SU-DHL-6 (cell line): ENCODE measurements at regions not wholly inside any gene's neighbourhood (a gene's known extent, or its start where the extent isn't known, plus 50 kb on each side); places are given as distances from the start of the nearest gene placed in this dataset.

ENCODE experiments used
- H2AFZ ChIP-seq: fragments of 200-600 bp; sonication (generic); 2 replicates; pipeline ENCODE4 v1.6.1; 2014; ENCODE audit warnings: low read depth, mild to moderate bottlenecking, moderate library complexity, mixed read lengths, antibody characterized with exemption, low read length; ENCODE audit not compliant: severe bottlenecking
- H3F3A ChIP-seq: fragments of 200-600 bp; shearing (Covaris generic); 2 replicates; pipeline ENCODE4 v1.6.0; 2016; ENCODE audit warnings: antibody characterized with exemption, mild to moderate bottlenecking; ENCODE audit not compliant: insufficient read depth
- H3K27ac ChIP-seq: fragments of 200-600 bp; sonication (generic); 2 replicates; pipeline ENCODE4 v1.5.1; 2016; ENCODE audit warnings: low read depth, mild to moderate bottlenecking, low read length, moderate library complexity, mixed read lengths
- H3K27me3 ChIP-seq: fragments of 200-600 bp; sonication (generic), shearing (Covaris generic); 2 replicates; pipeline ENCODE4 v1.6.0; 2014; ENCODE audit warnings: mild to moderate bottlenecking, low read length
- H3K36me3 ChIP-seq: fragments of 200-600 bp; sonication (generic); 2 replicates; pipeline ENCODE4 v1.6.1; 2014; ENCODE audit warnings: mild to moderate bottlenecking, low read length, mixed read lengths
- H3K4me2 ChIP-seq: fragments of 300-600, 200-600 bp; shearing (Covaris generic), sonication (generic); 2 replicates; pipeline ENCODE4 v1.6.0; 2014; ENCODE audit warnings: low read length, low read depth, mild to moderate bottlenecking; ENCODE audit not compliant: poor library complexity, severe bottlenecking
- H3K4me3 ChIP-seq: fragments of 200-600 bp; sonication (generic); 2 replicates; pipeline ENCODE4 v1.5.1; 2014; ENCODE audit warnings: antibody characterized with exemption, low read length, mild to moderate bottlenecking, mixed read lengths; ENCODE audit not compliant: insufficient read depth, poor library complexity, severe bottlenecking
- H3K79me2 ChIP-seq: fragments of 200-600 bp; sonication (generic); 2 replicates; pipeline ENCODE4 v1.6.1; 2014; ENCODE audit warnings: mild to moderate bottlenecking, low read length, moderate library complexity; ENCODE audit not compliant: insufficient read depth
- H3K9ac ChIP-seq: fragments of 200-600 bp; sonication (generic); 2 replicates; pipeline ENCODE4 v1.7.0; 2014; ENCODE audit warnings: mild to moderate bottlenecking, low read length
- H3K9me2 ChIP-seq: fragments of 200-600 bp; sonication (generic); replicated peaks from 2 replicates; pipeline ENCODE4 v1.6.1; 2014; ENCODE audit warnings: low read length; ENCODE audit not compliant: insufficient read depth
- H3K9me3 ChIP-seq: fragments of 200-600 bp; sonication (generic); 2 replicates; pipeline ENCODE4 v1.6.1; 2014; ENCODE audit warnings: low read length, mixed read lengths; ENCODE audit not compliant: insufficient read depth
- H4K20me1 ChIP-seq: fragments of 200-600 bp; sonication (generic); 2 replicates; pipeline ENCODE4 v1.6.1; 2014; ENCODE audit warnings: low read depth, mild to moderate bottlenecking, antibody characterized with exemption, low read length, moderate library complexity, mixed read lengths
- EZH2phosphoT487 ChIP-seq: fragments of 200-600 bp; sonication (generic), shearing (Covaris generic); conservative IDR thresholded peaks from 2 replicates; pipeline ENCODE4 v1.6.1; 2018; ENCODE audit warnings: mild to moderate bottlenecking, antibody characterized with exemption, low read length, moderate library complexity, mixed read lengths
- TF ChIP-seq, protein P1 (sequence below): fragments of 200-600 bp; sonication (generic); IDR thresholded peaks from one replicate; pipeline ENCODE4 v1.5.1; 2017; ENCODE audit warnings: antibody characterized with exemption, mild to moderate bottlenecking, low read length, moderate library complexity; ENCODE audit not compliant: insufficient read depth, poor library complexity, severe bottlenecking

DNA sequence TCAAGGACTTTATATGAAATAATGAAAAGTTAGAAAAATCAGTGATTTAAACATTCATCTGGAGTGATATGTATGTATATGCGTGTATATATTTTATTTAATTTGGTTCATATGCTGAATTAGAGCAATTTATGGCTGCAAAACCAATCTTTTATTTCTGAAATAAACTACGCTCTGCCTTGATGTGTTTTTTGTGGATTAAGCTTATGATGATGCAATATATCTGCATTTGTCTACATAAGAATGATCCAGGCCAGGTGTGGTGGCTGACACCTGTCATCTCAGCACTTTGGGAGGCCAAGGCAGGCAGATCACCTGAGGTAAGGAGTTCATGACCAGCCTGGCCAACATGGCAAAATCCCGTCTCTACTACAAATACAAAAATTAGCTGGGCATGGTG, 1842.3 kb upstream of the CDH6 start:
- no peak overlapping the region for H3K27ac ChIP-seq
- no peaks in the 10 kb centered on the region for H3F3A ChIP-seq
- no peak overlapping the region for H3K9ac ChIP-seq
- TF ChIP-seq EZH2phosphoT487: no peak
- TF ChIP-seq, protein P1, sequence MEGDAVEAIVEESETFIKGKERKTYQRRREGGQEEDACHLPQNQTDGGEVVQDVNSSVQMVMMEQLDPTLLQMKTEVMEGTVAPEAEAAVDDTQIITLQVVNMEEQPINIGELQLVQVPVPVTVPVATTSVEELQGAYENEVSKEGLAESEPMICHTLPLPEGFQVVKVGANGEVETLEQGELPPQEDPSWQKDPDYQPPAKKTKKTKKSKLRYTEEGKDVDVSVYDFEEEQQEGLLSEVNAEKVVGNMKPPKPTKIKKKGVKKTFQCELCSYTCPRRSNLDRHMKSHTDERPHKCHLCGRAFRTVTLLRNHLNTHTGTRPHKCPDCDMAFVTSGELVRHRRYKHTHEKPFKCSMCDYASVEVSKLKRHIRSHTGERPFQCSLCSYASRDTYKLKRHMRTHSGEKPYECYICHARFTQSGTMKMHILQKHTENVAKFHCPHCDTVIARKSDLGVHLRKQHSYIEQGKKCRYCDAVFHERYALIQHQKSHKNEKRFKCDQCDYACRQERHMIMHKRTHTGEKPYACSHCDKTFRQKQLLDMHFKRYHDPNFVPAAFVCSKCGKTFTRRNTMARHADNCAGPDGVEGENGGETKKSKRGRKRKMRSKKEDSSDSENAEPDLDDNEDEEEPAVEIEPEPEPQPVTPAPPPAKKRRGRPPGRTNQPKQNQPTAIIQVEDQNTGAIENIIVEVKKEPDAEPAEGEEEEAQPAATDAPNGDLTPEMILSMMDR: no peak
- H4K20me1 ChIP-seq: no peaks in the 10 kb centered on the region
- no peak overlapping the region for H3K4me3 ChIP-seq
- H3K9me2 ChIP-seq: no peaks in the 10 kb centered on the region
- no peaks in the 10 kb centered on the region for H3K27me3 ChIP-seq
- H3K79me2 ChIP-seq: no peaks in the 10 kb centered on the region
- H2AFZ ChIP-seq: no peak overlapping the region
- H3K9me3 ChIP-seq: peaks cover 12% of the 10 kb centered on the region; the same call in 1 of the 2 replicates
- no peaks in the 10 kb centered on the region for H3K36me3 ChIP-seq
- no peak overlapping the region for H3K4me2 ChIP-seq

DNA sequence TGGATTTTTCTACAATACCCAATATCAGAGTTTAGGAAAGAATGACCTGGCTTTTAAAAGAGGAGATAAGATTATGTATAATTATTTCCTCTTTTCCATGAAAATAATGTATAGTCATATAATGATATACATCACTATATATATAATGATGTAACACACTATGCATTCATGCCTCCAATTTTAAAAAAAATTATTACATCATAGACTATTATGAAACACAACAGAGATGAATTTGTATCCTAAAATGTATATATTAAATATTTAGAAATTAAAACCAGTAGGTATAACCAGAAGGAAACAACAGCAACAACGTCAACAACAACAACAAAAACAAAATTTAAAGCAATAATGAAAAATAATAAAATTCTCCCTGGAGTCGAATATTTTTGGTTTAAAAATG, 1856.5 kb upstream of the CDH6 start:
- TF ChIP-seq, protein P1: no peak
- no peak for TF ChIP-seq EZH2phosphoT487
- H2AFZ ChIP-seq: no peak overlapping the region
- H3K9me3 ChIP-seq: no peaks in the 10 kb centered on the region
- H3F3A ChIP-seq: no peaks in the 10 kb centered on the region
- H3K9me2 ChIP-seq: no peaks in the 10 kb centered on the region
- no peak overlapping the region for H3K4me2 ChIP-seq
- no peak overlapping the region for H3K4me3 ChIP-seq
- no peaks in the 10 kb centered on the region for H3K79me2 ChIP-seq
- H3K9ac ChIP-seq: no peak overlapping the region
- H3K36me3 ChIP-seq: no peaks in the 10 kb centered on the region
- no peaks in the 10 kb centered on the region for H3K27me3 ChIP-seq
- no peak overlapping the region for H3K27ac ChIP-seq
- no peaks in the 10 kb centered on the region for H4K20me1 ChIP-seq

DNA sequence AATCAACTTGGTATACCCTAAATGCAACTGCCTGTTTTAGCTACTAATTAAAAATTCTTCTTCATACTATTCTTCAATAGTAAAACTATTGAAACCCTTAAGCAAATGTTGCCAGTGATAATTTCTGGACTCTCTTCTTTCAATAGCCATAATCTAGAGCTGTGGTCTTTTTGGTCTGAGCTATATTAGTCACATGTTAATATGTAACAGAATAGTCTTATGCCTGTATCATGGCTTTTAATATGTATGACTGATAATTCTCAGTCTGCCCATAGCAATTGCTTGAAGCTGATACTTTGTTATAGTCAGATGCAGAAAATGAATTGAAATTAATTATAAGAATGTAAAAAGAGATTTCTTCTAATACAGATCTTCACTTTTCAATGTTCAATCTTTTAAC, 1871.9 kb upstream of the CDH6 start:
- H3K9ac ChIP-seq: no peak overlapping the region
- no peak for TF ChIP-seq EZH2phosphoT487
- TF ChIP-seq, protein P1: no peak

More for the DNA sequence above, 1871.9 kb upstream of the CDH6 start:
- H2AFZ ChIP-seq: no peak overlapping the region
- H3K9me3 ChIP-seq: no peaks in the 10 kb centered on the region
- no peaks in the 10 kb centered on the region for H3K36me3 ChIP-seq
- H3K9me2 ChIP-seq: no peaks in the 10 kb centered on the region
- H3F3A ChIP-seq: no peaks in the 10 kb centered on the region
- H3K79me2 ChIP-seq: no peaks in the 10 kb centered on the region
- H3K4me3 ChIP-seq: no peak overlapping the region
- no peak overlapping the region for H3K27ac ChIP-seq
- no peaks in the 10 kb centered on the region for H4K20me1 ChIP-seq
- H3K4me2 ChIP-seq: no peak overlapping the region
- H3K27me3 ChIP-seq: no peaks in the 10 kb centered on the region
